ENCODE measurements at regions not wholly inside any gene's neighbourhood (a gene's known extent, or its start where the extent isn't known, plus 50 kb on each side); places are given as distances from the start of the nearest gene placed in this dataset.

DNA sequence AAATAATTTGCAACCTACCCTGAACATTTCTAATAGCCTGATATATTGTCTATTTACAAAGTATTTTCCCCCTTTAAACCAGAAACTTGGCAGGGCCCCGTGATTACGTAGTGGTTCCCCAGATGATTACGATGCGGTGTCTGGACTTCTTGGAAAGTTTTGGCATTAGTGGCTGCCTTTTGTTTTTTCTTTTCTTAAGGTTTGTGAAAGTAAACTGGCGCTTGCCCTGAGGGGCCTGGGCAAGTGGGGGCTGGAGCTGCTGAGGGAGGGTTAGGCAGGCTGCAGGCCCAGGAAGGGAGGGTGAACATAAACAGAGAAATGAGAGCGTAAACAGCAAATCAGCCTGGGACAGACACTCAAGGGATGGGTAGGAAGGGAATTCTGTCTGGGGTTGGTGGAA is 123.6 kb upstream of the MSX1 start:
- no peak for DNase-seq (ENCODE audit: low spot score)

DNA sequence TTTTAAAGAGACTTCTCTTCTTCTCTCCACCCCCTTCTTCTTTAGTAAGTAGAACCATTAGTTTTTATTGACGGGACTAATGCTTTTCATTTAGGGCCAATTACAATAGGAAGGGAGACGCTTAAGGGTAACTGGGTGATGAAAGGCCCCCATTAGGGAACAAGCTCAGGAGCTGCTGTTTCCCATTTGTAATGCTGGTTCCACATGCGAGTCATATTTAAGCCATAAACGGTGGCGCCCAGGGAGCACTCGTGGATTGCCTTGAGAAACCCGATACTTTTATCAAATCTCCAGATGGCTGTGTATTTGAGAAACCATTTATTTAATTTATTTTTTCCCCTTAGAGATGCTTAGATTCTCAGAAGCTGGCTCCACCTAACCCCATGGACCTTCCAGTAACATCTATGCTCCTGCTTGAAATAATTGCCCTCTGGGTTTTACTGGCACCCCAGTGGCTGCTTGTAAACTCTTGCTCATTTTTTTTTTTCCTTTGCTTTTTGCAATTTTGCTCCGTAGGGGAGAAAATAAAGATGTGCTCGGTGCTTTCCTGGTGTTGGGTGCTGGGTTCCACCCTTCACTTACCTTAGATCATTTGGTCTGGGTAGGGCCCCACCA is 124.2 kb upstream of the MSX1 start:
- DNase-seq (ENCODE audit: low spot score): no peak

DNA sequence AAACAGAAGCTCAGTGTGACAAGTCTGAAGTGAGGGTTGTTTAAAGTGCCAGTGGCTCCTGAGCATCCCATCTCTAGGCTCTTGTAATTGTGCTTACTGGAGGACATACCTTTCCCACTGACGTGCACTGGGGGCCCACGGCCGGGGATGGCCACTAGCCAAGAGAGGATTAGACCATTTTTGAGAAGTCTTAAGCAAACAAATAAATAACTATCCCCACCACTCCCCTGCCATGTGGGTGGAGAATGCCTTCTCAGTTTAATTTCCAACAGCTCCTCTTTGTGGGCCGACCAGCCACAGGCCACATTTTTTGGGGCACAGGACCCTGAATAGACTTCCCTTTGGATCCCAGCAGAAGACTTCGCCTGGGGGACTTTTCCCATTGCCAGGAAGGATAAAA is 125.0 kb upstream of the MSX1 start:
- peak; percentile 34 for DNase-seq (ENCODE audit: low spot score)

DNA sequence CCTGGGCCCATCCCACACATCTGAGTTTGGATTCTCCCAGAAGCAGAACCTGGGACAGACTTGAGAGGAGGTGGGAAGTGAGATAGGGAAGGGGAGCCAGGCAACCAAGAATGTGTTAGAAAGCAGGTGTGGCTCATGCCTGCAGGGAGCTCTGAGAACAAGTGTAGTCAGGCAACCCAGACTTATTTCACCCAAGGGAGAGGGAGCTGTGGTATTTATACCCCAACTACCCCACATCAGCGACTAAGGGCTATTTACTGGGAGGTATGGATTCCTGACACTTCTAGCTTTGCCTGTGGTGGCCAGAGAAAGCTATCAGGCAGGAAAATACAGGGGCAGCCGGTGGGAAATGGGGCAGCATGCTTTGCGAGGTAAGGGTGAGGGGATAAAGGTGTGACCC is 125.8 kb upstream of the MSX1 start:
- DNase-seq (ENCODE audit: low spot score): no peak

DNA sequence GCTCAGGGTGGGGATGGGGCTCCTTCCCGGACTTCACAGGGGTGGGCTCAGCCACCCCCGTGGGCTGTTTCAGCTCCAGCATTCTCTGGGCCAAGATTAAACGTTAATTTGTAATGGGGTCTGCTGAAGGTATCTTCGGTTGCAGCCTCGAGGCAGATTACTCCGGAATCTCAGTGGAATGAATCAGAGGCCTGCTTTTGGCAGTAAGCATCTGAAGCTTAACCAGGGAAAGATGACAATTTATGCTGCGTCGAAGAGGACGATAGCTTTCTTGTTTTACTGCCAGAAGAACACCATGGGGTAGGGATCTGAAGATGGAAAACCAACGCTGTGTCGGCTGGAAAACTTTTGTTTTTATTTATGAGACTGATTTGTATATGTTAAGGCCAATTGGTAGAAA is 129.2 kb upstream of the MSX1 start:
- no peak for DNase-seq (ENCODE audit: low spot score)

DNA sequence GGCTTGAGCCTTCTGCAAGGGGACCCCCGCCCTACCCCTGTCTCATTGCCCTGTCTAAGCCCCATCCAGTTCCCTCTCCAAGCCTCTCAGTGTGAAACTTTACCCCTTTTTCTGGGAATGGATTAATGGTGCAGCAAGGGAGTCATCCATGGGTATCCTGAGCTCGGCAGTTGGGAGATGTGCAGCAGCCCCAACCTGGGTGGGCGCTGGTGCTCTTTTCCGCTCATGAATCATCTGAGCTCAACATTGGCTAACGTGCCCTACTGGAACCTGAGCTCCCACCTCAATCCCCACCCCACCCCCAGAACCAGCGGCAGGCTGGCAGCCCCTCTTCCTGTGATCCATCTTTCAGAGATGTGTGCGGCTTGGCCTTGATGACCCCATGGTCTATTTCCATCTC is 130.3 kb upstream of the MSX1 start:
- DNase-seq (ENCODE audit: low spot score): no peak

DNA sequence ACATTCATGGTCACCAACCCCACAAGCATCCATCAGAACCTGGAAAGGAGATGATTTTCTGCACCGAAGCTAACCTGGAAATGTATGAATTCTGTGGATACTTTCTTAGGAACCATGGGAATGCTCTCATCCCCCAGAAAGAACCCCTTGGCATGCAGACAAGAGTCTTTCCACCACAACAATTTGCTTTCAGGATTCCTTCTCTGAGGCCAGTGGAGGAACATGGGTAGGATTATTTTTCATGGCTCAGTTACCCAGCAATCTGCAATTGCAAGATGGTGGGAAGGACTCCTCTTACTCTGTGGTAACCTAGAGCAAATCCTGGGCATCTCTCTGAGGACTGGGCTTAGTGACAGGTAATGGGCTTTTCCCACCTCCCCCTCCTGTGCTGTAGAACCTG is 131.9 kb upstream of the MSX1 start:
- DNase-seq (ENCODE audit: low spot score): no peak

DNA sequence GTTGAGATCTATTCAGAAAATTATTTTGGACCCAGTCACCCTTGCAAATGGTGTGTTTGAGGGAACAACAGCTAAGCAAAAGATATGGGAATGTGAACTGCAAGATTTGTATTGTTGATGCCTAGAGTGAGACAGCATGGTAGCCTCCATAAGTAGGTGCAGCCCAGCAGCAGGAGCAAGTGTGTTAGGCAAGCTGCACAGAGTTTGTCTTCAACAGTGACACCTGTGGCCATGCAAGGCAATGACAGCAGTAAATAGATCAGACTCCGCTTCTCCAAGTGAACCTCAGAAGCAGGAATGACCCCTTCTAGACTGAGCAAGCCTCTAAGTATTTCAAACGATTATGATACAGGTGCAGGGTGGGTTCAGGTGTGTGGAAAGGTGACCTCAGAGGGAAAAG is 133.4 kb upstream of the MSX1 start:
- no peak for DNase-seq (ENCODE audit: low spot score)

DNA sequence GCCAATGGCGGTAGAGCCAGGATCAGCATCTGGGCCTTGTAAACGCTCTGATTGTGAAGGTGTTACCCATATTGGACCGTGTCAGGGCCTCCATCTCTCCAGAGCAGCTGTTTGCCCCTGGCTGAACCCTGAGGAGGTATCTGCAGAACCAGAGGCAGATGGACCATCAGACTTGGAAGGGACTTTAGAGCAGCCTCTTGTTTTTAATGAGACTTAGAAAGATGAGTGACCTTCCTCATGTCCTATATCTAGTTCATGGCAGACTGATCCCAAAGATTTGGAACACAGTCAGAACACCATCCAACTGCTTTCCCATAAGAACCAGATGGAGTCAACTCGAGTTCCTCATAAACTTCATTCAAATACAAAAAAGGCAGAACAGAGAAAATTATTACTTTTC is 135.1 kb upstream of the MSX1 start:
- no peak for DNase-seq (ENCODE audit: low spot score)

DNA sequence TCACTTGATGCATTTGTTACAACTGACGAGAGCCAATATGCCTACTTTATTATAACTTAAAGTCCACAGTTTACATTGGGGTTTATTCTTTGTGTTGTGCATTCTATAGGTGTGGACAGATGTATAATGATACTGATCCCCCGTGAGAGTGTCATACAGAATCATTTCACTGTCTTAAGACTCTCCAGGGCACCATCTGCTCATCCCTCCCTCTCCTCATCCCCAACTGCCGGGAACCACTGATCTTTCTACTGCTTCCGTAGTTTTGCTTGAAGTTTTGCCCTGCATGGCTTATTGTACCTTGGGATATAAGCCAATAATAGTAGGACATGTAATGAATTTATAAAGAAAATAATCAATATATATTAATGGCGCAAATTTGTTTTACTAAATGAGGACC is 137.8 kb upstream of the MSX1 start:
- DNase-seq (ENCODE audit: low spot score): no peak

DNA sequence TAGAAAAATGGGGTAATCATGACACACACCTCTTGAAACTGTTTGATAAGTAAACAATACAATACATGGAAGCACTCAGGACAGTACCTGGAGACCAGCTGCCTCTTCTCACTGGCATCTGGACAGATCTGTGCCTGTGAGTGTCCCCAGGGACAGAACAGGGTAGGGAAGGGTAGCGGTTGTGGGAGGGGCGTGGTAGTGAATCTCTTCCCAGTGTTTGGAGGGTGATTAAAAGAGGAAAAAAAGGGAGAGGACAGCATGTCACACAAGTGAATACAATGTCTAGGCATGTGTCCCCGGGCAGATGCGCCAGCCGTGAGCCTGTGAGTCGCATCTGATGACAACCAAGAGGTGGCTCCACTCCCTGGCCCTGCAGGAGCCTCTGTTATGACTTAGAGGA is 138.8 kb upstream of the MSX1 start:
- DNase-seq (ENCODE audit: low spot score): no peak

DNA sequence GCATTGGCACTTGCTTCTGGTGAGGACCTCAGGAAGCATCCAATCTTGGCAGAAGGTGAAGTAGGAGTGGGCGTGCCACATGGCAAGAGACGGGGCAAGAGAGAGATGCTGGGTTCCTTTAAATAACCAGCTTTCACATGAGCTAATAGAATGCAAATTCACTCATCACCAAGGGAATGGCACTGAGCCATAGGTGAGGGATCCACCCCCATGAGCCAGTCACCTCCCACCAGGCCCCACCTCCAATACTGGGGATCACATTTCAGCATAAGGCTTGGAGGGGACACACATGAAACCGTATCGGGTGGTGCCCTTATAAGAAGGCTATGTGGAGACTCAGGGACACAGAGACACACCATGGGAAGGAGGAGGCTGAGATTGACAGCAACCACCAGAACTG is 140.0 kb upstream of the MSX1 start:
- no peak for DNase-seq (ENCODE audit: low spot score)

DNA sequence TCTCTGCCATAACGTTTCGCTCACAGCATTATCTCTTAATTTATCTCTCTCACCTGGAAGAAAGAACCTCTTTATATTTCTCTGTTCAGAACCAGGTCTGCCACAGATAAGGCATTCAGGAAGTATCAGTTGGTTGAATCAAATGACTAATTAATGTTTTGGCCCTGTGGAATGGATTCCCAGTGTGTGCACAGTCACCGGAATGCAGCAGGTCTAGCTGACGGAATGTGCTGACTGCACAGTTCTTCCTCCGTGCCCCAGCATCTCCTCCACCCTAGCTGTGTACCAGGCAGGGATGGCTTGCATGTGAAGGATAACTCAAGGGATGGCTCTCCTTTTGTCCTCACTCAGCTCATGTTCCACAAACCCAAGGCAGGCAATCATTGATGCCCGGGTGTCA is 141.8 kb upstream of the MSX1 start:
- no peak for DNase-seq (ENCODE audit: low spot score)

DNA sequence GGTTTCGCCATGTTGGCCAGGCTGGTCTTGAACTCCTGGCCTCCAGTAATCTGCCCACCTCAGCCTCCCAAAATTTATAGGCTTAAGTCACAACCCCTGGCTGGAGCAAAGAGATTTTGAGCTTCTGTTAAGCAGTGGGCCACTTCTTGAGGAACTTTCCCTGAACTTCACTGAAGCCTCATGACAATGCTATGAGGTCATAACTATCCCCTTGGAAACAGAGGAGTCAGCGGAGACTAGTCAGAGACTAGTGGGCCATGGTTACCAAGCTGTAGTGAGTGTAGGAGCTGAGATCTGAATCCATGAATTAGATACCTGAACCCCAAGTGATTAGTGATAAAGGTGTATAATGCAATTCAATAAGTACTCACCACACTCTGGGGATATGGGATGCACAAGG is 145.1 kb upstream of the MSX1 start:
- DNase-seq (ENCODE audit: low spot score): no peak

DNA sequence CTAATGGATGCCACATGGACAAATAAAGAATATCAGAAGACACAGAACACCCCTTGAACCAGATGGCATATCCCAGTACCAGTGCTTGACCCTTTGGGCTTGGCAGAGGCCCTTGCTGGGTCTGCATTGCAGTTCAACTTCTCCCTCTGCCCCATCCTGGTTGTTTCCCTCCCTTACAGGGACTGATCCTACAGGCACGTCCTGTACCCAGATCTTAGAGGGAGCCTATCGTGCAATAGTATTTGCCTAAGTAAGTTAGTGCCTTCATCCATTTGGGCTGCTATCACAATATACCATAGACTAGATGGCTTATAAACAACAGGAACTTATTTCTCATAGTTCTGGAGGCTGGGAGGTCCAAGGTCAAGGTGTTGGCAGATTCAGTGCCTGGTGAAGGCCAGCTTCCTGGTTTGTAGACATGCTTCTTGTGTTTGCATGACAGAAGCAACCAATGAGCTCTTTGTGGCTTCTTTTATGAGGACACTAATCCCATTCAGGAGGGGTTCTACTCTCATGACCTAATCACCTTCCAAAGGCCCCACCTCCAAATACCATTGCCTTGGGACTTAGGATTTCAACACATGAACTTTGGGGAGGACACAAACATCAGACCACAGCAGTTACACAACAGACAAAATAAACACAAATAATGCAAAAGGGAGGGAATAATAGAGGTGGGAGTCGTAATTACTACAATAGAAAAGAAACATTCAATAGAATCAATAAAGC is 146.5 kb upstream of the MSX1 start:
- DNase-seq (ENCODE audit: low spot score): peak; percentile 38

DNA sequence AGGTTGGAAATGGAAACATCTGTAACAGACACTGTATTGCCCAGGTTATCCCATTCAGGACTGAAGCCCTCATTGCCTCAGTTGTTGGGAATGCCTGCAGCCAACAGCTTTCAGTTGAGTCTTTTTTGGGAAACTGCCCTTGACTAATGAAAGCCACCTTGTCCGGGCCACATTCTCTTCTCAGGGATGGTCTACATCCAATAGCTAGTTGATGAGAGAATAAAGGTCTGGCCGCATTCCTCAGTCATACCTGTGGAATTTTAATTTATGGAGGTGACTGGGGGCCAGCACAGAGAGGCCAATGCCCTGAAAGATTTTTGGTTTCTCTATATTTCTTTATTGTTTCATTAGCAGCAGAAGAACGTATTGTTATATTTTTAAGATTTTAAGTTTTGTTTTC is 147.6 kb upstream of the MSX1 start:
- DNase-seq (ENCODE audit: low spot score): no peak

DNA sequence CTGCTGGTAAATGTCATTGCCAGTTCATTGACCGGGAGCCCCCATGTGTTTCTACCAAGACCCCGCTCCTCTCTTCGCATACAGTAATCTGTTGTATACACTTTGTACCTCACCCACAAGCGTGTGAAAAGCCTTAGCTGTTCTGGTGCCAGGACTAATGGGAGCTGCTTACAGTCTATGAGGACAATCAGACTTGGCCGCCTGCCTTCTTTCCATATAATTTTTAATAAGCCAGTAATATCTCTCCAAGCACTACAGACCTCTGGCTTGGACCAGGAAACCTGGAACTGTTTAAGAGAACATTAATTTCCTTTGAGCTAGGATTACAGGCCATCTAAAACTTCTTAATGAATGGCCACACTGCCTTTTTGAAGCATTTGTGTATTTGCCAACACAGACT is 149.7 kb upstream of the MSX1 start:
- DNase-seq (ENCODE audit: low spot score): no peak

DNA sequence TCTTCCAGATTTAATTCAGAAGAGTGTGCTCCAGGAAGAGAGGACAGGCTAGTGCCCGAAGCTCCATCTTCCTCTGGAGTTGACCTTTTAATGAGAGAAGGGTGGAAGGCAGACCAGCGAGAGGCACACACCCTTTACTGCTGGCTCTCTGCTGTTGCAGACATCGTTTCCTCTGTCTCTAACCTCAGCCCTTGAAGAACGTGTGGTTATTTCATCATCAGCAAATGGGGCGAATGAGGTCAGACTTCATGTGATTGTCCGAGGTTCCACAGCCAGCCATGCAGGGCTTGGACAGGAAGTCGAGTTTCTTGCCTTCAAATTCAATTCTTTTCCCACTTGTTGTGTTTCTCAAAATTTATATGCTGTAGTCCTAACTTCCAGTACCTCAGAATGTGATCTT is 155.2 kb upstream of the MSX1 start:
- no peak for DNase-seq (ENCODE audit: low spot score)

DNA sequence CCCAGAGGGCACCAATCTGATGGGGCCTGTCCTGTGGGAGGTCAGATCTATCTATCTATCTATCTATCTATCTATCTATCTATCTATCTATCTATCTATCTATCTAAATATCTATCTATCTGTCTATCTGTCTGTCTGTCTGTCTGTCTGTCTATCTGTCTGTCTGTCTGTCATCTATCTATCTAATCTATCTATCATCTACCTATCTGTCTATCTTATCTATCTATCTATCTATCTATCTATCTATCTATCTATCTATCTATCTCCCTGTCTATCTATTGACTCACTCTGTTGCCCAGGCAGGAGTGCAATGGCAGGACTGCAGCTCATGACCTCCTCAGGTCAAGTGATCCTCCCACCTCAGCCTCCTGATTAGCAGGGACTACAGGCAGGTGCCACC is 155.7 kb upstream of the STX18 start:
- no peak for DNase-seq (ENCODE audit: low spot score)

DNA sequence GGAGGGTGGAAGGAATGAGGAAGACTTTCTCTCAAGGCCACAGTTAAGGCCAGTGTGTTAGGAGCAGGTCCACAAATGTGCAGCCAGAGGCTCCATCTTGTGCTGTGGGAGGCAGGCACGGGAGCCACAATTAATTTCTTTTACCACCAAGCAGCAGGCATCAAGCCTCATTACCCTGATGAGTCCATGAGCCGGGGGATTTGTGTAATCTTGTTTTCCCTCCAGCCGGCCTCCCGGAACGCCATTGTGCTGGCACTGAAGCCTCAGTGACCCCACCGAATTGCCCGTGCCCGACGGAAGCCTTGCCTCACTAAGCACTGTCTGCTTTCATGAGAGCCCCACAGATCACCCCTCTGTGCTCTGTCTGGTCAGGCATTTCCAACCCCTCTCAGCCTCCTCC is 154.7 kb upstream of the STX18 start:
- DNase-seq (ENCODE audit: low spot score): no peak

DNA sequence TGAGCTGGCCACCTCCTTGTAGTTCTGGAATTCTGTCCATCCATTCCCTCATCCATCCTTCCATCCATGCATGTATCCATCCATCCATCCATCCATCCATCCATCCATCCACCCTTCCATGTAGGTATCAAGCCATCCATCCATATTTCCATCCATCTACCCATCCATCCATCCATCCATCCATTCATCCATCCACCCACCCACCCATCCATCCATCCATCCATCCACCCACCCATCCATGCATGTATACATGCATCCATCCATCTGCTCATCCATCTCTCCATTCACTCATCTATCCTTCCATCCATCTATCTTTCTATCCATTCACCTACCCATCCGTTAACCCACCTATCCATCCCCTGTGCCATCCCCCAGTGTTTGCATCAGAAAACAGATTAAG is 153.6 kb upstream of the STX18 start:
- DNase-seq (ENCODE audit: low spot score): no peak

DNA sequence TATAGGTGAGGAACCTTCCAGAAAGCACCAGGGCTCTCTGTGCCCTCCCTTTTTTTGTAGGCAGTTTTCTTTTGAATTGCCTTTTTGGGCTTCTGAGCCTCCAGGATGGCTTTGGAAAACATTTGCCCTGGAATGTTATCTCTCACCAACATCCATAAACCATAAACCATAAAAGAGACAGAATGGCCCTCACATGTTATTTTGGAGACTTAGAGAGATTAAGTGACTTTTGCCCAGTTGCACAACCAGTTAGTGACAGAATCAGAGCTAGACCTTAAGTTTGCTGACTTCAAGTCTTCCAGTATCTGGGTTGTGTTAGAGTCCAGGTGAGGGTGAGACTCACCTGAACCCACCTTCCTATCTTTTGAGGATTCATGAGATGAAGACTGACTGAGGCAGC is 153.0 kb upstream of the STX18 start:
- no peak for DNase-seq (ENCODE audit: low spot score)

DNA sequence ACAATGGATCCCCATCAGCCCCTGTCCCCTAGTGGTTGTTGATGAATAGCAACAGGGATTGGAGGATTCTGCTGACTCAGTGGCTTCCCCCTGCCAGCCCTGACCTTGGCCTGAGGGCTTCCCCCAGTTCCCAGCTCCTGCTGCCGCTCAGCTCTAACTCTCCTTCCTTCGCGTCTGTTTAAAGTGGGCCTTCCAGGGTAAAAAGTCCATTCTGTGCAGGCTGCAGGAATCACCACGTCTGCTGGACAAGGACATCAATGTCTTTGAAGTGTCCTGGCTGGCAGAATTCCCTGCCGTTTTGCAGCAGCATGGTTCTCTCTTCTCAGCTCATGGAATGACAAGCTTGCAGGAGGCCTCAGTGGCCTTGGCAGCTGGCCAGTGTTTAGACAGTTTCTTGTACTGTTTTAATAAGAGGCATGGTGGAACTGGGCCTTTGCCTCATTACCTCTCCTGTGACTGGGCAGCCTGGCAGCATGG is 152.5 kb upstream of the STX18 start:
- peak; percentile 19 for DNase-seq (ENCODE audit: low spot score)

DNA sequence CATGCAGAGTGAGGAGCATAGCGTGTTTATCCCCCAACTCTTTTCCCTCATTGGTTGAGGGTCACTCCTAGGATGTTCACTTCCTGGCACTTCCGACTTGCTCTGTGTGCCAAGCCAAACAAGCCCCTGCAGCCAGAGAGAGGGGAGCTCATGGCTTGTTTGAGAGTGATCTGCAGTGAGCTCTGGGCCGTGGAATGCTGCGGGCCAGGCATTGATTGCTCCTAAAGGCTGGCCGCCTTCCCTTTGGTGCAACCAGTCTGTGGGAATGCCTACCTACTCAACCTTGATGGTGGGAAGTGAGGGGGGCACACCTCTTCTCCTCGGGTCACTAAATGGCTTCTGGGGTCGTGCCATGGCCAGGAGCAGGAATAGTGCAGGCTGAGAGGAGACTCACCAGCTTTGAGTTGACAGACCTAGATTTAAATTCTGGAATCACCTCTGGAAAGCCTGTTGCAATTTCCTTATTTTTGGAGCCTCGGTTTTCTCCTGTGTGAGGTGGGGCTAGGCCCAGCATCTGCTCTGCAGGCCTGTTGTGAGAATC is 152.0 kb upstream of the STX18 start:
- no peak for DNase-seq (ENCODE audit: low spot score)
